ENCODE measurements at regions not wholly inside any gene's neighbourhood (a gene's known extent, or its start where the extent isn't known, plus 50 kb on each side); places are given as distances from the start of the nearest gene placed in this dataset.

DNA sequence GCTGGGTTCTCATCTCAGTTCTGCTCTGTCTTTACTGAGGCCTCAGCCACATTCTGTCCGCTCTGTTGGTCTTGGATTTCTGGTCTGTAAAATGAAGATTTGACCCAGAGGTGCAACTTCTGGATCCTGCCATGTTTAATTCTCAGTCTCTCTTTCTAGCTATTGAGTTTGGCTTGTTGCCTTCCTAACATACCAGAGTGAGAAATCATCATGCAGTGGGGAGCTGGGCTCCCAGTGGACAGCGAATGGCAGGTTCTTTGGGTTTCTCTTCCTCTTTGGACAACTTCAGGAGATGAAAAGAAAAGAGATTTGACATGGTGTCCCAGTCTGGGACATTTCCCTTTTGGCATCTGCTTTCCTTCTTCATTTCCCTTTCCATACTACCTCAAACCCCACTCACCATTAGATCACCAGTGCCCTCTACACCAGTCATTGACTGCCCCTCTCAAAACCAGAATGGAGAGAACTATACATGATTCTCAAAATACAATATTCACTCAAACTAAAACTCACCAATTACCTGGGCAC is 334.7 kb downstream of the ACTL7B start:
- DNase-seq (ENCODE audit: low read depth in 1 of 2, low spot score in 1 of 2): peak in 1 of 2 donors; percentile 68
- Histone ChIP-seq H3K9me3 (ENCODE audit: low read depth) (no peaks in the 10 kb centered on the region), H3K36me3 (no peaks in the 10 kb centered on the region), H3K27ac (no peak overlapping the region), H3K27me3 (no peaks in the 10 kb centered on the region), H3K4me3 (no peak overlapping the region), H3K4me1 (ENCODE audit: low read depth) (no peaks in the 10 kb centered on the region)
- no peak for TF ChIP-seq CTCF (IDR thresholded peaks at IDR 0.05; ENCODE audit: low read depth, low read length)

DNA sequence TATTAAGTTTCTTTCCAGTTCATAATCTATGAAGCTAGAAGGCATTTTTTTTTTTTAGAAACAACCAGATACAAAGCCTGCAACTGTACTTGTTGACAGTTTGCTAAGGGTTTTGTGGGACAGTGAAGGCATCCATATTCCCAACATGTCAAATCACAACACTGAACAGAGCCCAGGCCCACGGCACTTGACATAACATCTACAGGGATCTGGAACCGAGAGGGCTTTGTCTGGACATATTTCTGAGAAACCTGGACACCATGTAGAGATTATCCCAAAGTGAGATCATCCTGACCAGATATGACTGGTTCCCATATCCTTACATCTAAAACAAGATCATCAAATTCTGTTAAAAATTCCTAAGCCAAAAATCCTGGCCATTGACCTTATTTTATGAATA is 336.3 kb downstream of the ACTL7B start:
- H3K36me3 ChIP-seq: no peaks in the 10 kb centered on the region
- DNase-seq (ENCODE audit: low read depth in 1 of 2, low spot score in 1 of 2): no peak
- H3K27ac ChIP-seq: no peak overlapping the region
- TF ChIP-seq CTCF (IDR thresholded peaks at IDR 0.05; ENCODE audit: low read depth, low read length): no peak
- no peaks in the 10 kb centered on the region for H3K4me1 ChIP-seq (ENCODE audit: low read depth)
- H3K27me3 ChIP-seq: no peaks in the 10 kb centered on the region
- H3K9me3 ChIP-seq (ENCODE audit: low read depth): no peaks in the 10 kb centered on the region
- no peak overlapping the region for H3K4me3 ChIP-seq

DNA sequence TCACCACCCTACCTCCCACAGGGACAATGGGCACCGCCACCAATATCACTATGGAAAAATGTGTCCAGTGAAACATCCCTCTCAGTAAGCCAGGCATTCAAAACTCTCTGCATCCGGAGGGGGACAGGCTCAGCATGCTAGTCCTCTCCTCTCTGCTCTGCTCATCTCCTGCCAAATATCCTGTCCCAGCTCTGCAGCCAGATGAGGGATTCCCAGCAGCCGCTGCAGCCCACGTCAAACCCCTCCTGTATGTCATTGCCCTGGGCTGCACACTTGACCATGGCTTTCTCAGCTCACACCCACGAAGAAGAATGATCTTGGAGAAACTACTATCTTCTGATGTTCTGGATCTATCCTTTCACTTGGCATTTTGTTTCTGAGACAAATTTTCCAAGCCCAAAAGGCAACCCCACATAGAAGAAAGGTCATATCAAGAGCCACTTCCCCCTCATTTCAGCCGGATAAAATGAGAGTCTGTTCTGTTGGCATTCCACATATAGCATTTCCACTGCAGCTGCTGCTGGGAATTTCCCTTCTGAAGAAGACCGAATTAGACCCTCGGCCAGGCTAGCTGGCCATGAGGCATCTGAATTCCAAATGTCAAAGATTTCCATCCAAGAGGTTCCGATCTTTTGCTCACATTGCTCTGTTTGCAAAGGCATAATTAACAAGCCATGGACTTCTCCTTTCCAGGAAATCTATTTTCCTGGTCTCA is 338.0 kb downstream of the ACTL7B start:
- no peaks in the 10 kb centered on the region for H3K36me3 ChIP-seq
- no peak overlapping the region for H3K27ac ChIP-seq
- no peak for TF ChIP-seq CTCF (IDR thresholded peaks at IDR 0.05; ENCODE audit: low read depth, low read length)
- H3K4me3 ChIP-seq: no peak overlapping the region
- no peaks in the 10 kb centered on the region for H3K9me3 ChIP-seq (ENCODE audit: low read depth)
- peaks cover 2% of the 10 kb centered on the region for H3K4me1 ChIP-seq (ENCODE audit: low read depth)
- no peaks in the 10 kb centered on the region for H3K27me3 ChIP-seq
- peak in 1 of 2 donors; percentile 27 for DNase-seq (ENCODE audit: low read depth in 1 of 2, low spot score in 1 of 2)

- Histone ChIP-seq H3K9me3 (ENCODE audit: low read depth) (no peaks in the 10 kb centered on the region), H3K27me3 (no peaks in the 10 kb centered on the region), H3K27ac (no peak overlapping the region), H3K4me3 (no peak overlapping the region), H3K36me3 (no peaks in the 10 kb centered on the region), H3K4me1 (ENCODE audit: low read depth) (peaks cover 2% of the 10 kb centered on the region)
- no peak for TF ChIP-seq CTCF (IDR thresholded peaks at IDR 0.05; ENCODE audit: low read depth, low read length)
- no peak for DNase-seq (ENCODE audit: low read depth in 1 of 2, low spot score in 1 of 2)
Measured at GRCh38 chr9:108516391-108516790, 339.4 kb downstream of the ACTL7B start.

DNA sequence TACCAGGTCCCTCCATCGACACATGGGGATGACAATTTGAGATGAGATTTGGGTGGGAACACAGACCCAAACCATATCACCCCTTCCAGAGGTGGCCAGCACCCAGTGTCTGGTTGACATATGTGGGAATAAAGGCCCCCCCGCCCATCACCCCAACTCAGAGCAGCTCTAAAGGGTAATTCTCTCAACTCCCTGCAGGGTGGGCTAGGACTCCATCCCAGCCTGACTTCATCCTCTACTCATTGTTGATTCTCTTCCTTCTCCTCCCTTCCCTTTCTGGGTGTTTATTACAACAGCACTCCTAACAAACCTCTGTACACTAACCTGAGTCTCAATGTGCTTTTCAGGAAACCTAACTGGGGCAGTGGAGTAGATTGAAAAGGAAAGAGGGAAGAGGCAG is 339.9 kb downstream of the ACTL7B start:
- no peak for DNase-seq (ENCODE audit: low read depth in 1 of 2, low spot score in 1 of 2)
- Histone ChIP-seq H3K9me3 (ENCODE audit: low read depth) (no peaks in the 10 kb centered on the region), H3K4me1 (ENCODE audit: low read depth) (peaks cover 2% of the 10 kb centered on the region), H3K4me3 (no peak overlapping the region), H3K36me3 (no peaks in the 10 kb centered on the region), H3K27ac (no peak overlapping the region), H3K27me3 (no peaks in the 10 kb centered on the region)
- TF ChIP-seq CTCF (IDR thresholded peaks at IDR 0.05; ENCODE audit: low read depth, low read length): no peak
